ENCODE measurements at regions not wholly inside any gene's neighbourhood (a gene's known extent, or its start where the extent isn't known, plus 50 kb on each side); places are given as distances from the start of the nearest gene placed in this dataset.
"Not testable (repeated sequence)": the region's sequence is repeated elsewhere in the genome, so short reads cannot be mapped to it uniquely, and the experiment has no call there.

GRCh38 chr14:105668021-105668420 lies 141.6 kb downstream of the TMEM121 start:
- not testable (repeated sequence) for H3K27me3 ChIP-seq (ENCODE audit: low read depth, low read length); H3K4me1 ChIP-seq (ENCODE audit: control insufficient read depth in 1 of 2, insufficient read depth in 2 of 2, low read length in 2 of 2); H3K27ac ChIP-seq (ENCODE audit: low read length); H3K9me3 ChIP-seq (ENCODE audit: control insufficient read depth in 1 of 2, low read length in 2 of 2); H3K4me3 ChIP-seq (ENCODE audit: low read depth in 1 of 2, low read length in 2 of 2); H3K36me3 ChIP-seq (ENCODE audit: control insufficient read depth in 1 of 2, insufficient read depth in 2 of 2, low read length in 2 of 2)

- not testable (repeated sequence) for H3K4me1 ChIP-seq (ENCODE audit: control insufficient read depth in 1 of 2, insufficient read depth in 2 of 2, low read length in 2 of 2)
These were observed 142.3 kb downstream of the TMEM121 start for GRCh38 chr14:105668471-105669230.

GRCh38 chr14:105669231-105669610 lies 142.8 kb downstream of the TMEM121 start:
- not testable (repeated sequence) for H3K9me3 ChIP-seq (ENCODE audit: control insufficient read depth in 1 of 2, low read length in 2 of 2); H3K36me3 ChIP-seq (ENCODE audit: control insufficient read depth in 1 of 2, insufficient read depth in 2 of 2, low read length in 2 of 2); H3K4me3 ChIP-seq (ENCODE audit: low read depth in 1 of 2, low read length in 2 of 2); H3K4me1 ChIP-seq (ENCODE audit: control insufficient read depth in 1 of 2, insufficient read depth in 2 of 2, low read length in 2 of 2); H3K27me3 ChIP-seq (ENCODE audit: low read depth, low read length); H3K27ac ChIP-seq (ENCODE audit: low read length)

More at GRCh38 chr14:105668471-105669230, 142.3 kb downstream of the TMEM121 start:
- H3K36me3 ChIP-seq (ENCODE audit: control insufficient read depth in 1 of 2, insufficient read depth in 2 of 2, low read length in 2 of 2); H3K27ac ChIP-seq (ENCODE audit: low read length); H3K27me3 ChIP-seq (ENCODE audit: low read depth, low read length); H3K4me3 ChIP-seq (ENCODE audit: low read depth in 1 of 2, low read length in 2 of 2); H3K9me3 ChIP-seq (ENCODE audit: control insufficient read depth in 1 of 2, low read length in 2 of 2): not testable (repeated sequence)

GRCh38 chr14:105669646-105670045 lies 143.3 kb downstream of the TMEM121 start:
- not testable (repeated sequence) for H3K36me3 ChIP-seq (ENCODE audit: control insufficient read depth in 1 of 2, insufficient read depth in 2 of 2, low read length in 2 of 2); H3K27me3 ChIP-seq (ENCODE audit: low read depth, low read length); H3K4me1 ChIP-seq (ENCODE audit: control insufficient read depth in 1 of 2, insufficient read depth in 2 of 2, low read length in 2 of 2); H3K27ac ChIP-seq (ENCODE audit: low read length); H3K9me3 ChIP-seq (ENCODE audit: control insufficient read depth in 1 of 2, low read length in 2 of 2); H3K4me3 ChIP-seq (ENCODE audit: low read depth in 1 of 2, low read length in 2 of 2)

GRCh38 chr14:105672450-105673200 lies 146.2 kb downstream of the TMEM121 start:
- H3K36me3 ChIP-seq (ENCODE audit: control insufficient read depth in 1 of 2, insufficient read depth in 2 of 2, low read length in 2 of 2); H3K9me3 ChIP-seq (ENCODE audit: control insufficient read depth in 1 of 2, low read length in 2 of 2); H3K27me3 ChIP-seq (ENCODE audit: low read depth, low read length); H3K4me1 ChIP-seq (ENCODE audit: control insufficient read depth in 1 of 2, insufficient read depth in 2 of 2, low read length in 2 of 2); H3K27ac ChIP-seq (ENCODE audit: low read length); H3K4me3 ChIP-seq (ENCODE audit: low read depth in 1 of 2, low read length in 2 of 2): not testable (repeated sequence)

GRCh38 chr14:105675433-105675832 lies 149.1 kb downstream of the TMEM121 start:
- not testable (repeated sequence) for H3K27ac ChIP-seq (ENCODE audit: low read length); H3K27me3 ChIP-seq (ENCODE audit: low read depth, low read length); H3K9me3 ChIP-seq (ENCODE audit: control insufficient read depth in 1 of 2, low read length in 2 of 2); H3K4me3 ChIP-seq (ENCODE audit: low read depth in 1 of 2, low read length in 2 of 2); H3K4me1 ChIP-seq (ENCODE audit: control insufficient read depth in 1 of 2, insufficient read depth in 2 of 2, low read length in 2 of 2); H3K36me3 ChIP-seq (ENCODE audit: control insufficient read depth in 1 of 2, insufficient read depth in 2 of 2, low read length in 2 of 2)

- not testable (repeated sequence) for H3K9me3 ChIP-seq (ENCODE audit: control insufficient read depth in 1 of 2, low read length in 2 of 2); H3K4me3 ChIP-seq (ENCODE audit: low read depth in 1 of 2, low read length in 2 of 2); H3K27me3 ChIP-seq (ENCODE audit: low read depth, low read length); H3K27ac ChIP-seq (ENCODE audit: low read length); H3K36me3 ChIP-seq (ENCODE audit: control insufficient read depth in 1 of 2, insufficient read depth in 2 of 2, low read length in 2 of 2); H3K4me1 ChIP-seq (ENCODE audit: control insufficient read depth in 1 of 2, insufficient read depth in 2 of 2, low read length in 2 of 2)
These were observed 149.7 kb downstream of the TMEM121 start for GRCh38 chr14:105675905-105676670.

GRCh38 chr14:105678057-105678456 lies 151.7 kb downstream of the TMEM121 start:
- H3K4me3 ChIP-seq (ENCODE audit: low read depth in 1 of 2, low read length in 2 of 2); H3K9me3 ChIP-seq (ENCODE audit: control insufficient read depth in 1 of 2, low read length in 2 of 2); H3K36me3 ChIP-seq (ENCODE audit: control insufficient read depth in 1 of 2, insufficient read depth in 2 of 2, low read length in 2 of 2); H3K27me3 ChIP-seq (ENCODE audit: low read depth, low read length); H3K27ac ChIP-seq (ENCODE audit: low read length); H3K4me1 ChIP-seq (ENCODE audit: control insufficient read depth in 1 of 2, insufficient read depth in 2 of 2, low read length in 2 of 2): not testable (repeated sequence)

- H3K27me3 ChIP-seq (ENCODE audit: low read depth, low read length); H3K4me1 ChIP-seq (ENCODE audit: control insufficient read depth in 1 of 2, insufficient read depth in 2 of 2, low read length in 2 of 2): not testable (repeated sequence)
These were observed 152.9 kb downstream of the TMEM121 start for GRCh38 chr14:105678996-105679958.

GRCh38 chr14:105679959-105680735 lies 153.8 kb downstream of the TMEM121 start:
- not testable (repeated sequence) for H3K36me3 ChIP-seq (ENCODE audit: control insufficient read depth in 1 of 2, insufficient read depth in 2 of 2, low read length in 2 of 2); H3K4me3 ChIP-seq (ENCODE audit: low read depth in 1 of 2, low read length in 2 of 2); H3K4me1 ChIP-seq (ENCODE audit: control insufficient read depth in 1 of 2, insufficient read depth in 2 of 2, low read length in 2 of 2); H3K9me3 ChIP-seq (ENCODE audit: control insufficient read depth in 1 of 2, low read length in 2 of 2); H3K27me3 ChIP-seq (ENCODE audit: low read depth, low read length); H3K27ac ChIP-seq (ENCODE audit: low read length)

More at GRCh38 chr14:105678996-105679958, 152.9 kb downstream of the TMEM121 start:
- H3K36me3 ChIP-seq (ENCODE audit: control insufficient read depth in 1 of 2, insufficient read depth in 2 of 2, low read length in 2 of 2); H3K9me3 ChIP-seq (ENCODE audit: control insufficient read depth in 1 of 2, low read length in 2 of 2); H3K4me3 ChIP-seq (ENCODE audit: low read depth in 1 of 2, low read length in 2 of 2); H3K27ac ChIP-seq (ENCODE audit: low read length): not testable (repeated sequence)

All from muscle layer of duodenum (tissue), 2 donors.